ENCODE measurements at regions not wholly inside any gene's neighbourhood (a gene's known extent, or its start where the extent isn't known, plus 50 kb on each side); places are given as distances from the start of the nearest gene placed in this dataset.

DNA sequence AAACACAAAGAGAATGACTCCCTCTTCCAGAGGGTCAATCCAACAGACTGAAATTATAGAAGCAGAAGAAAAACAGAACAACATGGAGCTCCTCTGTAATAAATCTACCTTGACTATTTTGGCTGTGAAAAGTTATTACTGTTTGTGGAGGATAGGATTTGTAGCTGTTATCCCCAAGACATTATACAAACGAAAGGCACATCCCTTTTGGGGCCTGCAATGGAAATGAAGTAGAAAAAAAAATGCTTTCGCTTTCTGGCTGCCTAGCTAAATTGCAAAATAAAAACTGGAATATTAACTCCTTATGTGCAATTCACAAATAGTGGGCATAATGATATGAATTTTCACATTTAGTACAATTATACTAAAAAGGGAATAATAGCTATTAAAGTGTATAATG lies 123.8 kb upstream of the CCDC179 start:
- TF ChIP-seq, protein P1, sequence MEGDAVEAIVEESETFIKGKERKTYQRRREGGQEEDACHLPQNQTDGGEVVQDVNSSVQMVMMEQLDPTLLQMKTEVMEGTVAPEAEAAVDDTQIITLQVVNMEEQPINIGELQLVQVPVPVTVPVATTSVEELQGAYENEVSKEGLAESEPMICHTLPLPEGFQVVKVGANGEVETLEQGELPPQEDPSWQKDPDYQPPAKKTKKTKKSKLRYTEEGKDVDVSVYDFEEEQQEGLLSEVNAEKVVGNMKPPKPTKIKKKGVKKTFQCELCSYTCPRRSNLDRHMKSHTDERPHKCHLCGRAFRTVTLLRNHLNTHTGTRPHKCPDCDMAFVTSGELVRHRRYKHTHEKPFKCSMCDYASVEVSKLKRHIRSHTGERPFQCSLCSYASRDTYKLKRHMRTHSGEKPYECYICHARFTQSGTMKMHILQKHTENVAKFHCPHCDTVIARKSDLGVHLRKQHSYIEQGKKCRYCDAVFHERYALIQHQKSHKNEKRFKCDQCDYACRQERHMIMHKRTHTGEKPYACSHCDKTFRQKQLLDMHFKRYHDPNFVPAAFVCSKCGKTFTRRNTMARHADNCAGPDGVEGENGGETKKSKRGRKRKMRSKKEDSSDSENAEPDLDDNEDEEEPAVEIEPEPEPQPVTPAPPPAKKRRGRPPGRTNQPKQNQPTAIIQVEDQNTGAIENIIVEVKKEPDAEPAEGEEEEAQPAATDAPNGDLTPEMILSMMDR (IDR thresholded peaks at IDR 0.05; ENCODE audit: insufficient read depth, low read depth, low read length) = no peak
- DNase-seq (ENCODE audit: low read depth) = no peak

DNA sequence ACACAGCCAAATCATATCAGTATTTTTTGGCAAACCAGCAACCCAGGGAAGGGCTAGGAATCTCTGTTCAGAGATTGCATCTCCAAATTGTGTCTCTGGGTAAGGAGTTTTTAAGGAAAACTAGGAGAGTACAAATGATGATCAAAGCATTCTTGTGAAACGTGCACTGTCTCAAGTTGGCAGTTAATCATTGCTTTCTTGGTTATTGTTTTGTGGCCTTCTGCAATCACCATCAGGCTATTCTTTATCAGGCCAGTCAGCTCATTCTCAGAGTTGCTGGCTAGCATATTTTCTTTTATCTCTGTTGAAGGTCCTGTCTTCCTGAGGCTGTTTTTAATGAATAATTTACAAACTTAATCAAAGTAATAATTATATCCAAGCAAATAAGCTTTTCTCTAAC lies 129.1 kb upstream of the CCDC179 start:
- no peak overlapping the region for H3K4me3 ChIP-seq (ENCODE audit: low read depth, low read length)
- TF ChIP-seq, protein P1 (IDR thresholded peaks at IDR 0.05; ENCODE audit: insufficient read depth, low read depth, low read length) = no peak
- DNase-seq (ENCODE audit: low read depth) = no peak

More for the DNA sequence above, 123.8 kb upstream of the CCDC179 start:
- H3K4me3 ChIP-seq (ENCODE audit: low read depth, low read length) = no peak overlapping the region

DNA sequence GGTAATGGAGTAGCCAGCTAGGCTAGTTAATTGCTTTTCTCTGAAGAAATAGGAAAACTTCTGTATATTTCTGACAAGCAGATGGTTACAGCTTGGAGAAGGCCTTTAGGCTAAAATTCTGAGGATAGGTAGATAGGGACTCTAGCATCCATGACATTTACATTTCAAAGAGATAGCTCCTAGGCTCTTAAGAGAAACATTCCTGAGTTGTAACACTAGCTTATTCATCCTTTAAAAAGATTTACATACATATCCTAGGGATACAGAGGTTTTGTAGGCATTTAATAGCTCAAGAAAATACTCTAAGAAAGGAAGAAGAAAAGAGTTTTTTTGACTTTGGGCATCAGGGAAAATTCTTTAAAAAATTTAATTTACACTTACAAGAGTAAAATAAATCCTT lies 130.9 kb upstream of the CCDC179 start:
- no peak for DNase-seq (ENCODE audit: low read depth)
- TF ChIP-seq, protein P1 (IDR thresholded peaks at IDR 0.05; ENCODE audit: insufficient read depth, low read depth, low read length) = no peak

DNA sequence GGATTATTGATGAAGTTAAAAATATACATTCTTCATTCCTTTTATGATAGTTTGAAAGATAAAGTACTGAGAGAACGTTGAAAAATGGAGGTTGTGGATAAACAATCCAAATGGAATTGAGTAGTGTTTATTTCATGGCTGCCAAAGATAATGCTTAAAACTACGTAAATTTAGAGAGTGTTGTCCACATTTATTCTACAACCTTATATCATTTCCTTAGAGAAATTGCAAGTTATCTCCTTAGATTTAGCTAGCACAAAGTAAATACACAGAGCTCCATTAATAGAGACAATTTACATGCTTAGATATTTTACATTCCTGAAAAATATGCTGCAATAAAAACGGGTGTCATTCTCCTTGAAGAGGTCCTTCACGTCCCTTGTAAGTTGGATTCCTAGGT lies 146.5 kb upstream of the CCDC179 start:
- TF ChIP-seq, protein P1 (IDR thresholded peaks at IDR 0.05; ENCODE audit: insufficient read depth, low read depth, low read length) = no peak
- no peak for DNase-seq (ENCODE audit: low read depth)
- H3K4me3 ChIP-seq (ENCODE audit: low read depth, low read length) = no peak overlapping the region

More for the DNA sequence above, 130.9 kb upstream of the CCDC179 start:
- no peak overlapping the region for H3K4me3 ChIP-seq (ENCODE audit: low read depth, low read length)

DNA sequence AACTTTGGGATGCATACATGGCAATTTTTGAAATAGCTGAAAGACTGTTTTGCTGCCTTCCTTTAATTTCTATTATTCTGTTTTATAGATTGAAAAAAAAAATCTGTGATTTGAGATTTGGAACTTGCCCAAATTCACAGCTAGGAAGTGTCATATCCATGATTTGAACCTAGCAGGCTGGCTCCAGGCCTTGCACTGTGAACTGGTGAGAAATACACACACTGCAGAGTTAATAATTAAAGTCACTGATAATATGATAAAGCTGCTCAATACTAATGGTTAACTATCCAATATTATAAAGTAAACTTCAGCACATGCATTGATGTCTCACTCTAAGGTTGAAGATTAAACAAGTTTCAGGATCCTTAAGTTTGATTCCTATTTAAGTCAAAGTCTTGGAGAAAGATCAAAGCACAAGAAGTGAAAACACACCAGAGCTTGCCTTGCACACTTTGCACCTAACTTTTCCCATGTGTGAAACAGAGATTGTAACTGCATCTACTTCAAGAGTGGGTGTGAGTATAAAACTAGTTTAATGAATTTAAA lies 150.6 kb upstream of the CCDC179 start:
- no peak for DNase-seq (ENCODE audit: low read depth)
- H3K4me3 ChIP-seq (ENCODE audit: low read depth, low read length) = no peak overlapping the region
- TF ChIP-seq, protein P1 (IDR thresholded peaks at IDR 0.05; ENCODE audit: insufficient read depth, low read depth, low read length) = no peak

DNA sequence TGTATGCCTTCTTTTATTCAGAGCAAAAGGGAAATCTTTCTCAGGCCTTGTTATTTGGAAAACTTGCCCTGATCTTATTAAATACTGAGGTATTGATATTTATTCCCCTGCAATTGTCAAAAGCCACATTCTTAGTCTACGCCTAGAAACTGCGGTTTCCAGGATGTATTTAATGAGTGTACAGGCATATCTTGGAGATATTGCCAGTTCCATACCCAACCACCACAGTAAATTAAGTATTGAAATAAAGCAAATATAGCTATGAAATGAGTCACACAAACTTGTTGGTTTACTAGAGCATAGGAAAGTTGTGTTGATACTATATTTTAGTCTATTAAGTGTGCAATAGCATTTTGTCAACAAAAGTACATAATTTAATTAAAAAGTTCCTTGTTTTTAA lies 152.7 kb upstream of the CCDC179 start:
- no peak overlapping the region for H3K4me3 ChIP-seq (ENCODE audit: low read depth, low read length)
- TF ChIP-seq, protein P1 (IDR thresholded peaks at IDR 0.05; ENCODE audit: insufficient read depth, low read depth, low read length) = no peak
- no peak for DNase-seq (ENCODE audit: low read depth)

DNA sequence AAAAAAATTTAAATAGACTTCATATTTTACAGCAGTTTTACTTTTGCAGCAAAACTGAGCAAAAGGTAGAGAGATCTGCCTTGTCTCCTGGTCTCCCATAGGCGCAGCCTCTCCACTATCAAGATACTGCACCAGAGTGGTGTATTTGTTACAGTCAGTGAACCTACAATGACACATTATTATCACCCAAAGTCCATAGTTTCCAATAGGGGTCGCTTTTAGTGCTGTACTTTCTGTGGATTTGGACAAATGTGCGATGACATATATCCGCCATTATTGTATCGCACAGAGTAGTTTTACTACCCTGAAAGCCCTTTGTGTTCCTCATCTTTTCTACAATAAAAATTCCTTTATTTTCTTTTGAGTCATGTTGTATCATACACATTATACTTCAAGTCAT lies 153.2 kb upstream of the CCDC179 start:
- TF ChIP-seq, protein P1 (IDR thresholded peaks at IDR 0.05; ENCODE audit: insufficient read depth, low read depth, low read length) = no peak
- no peak for DNase-seq (ENCODE audit: low read depth)
- no peak overlapping the region for H3K4me3 ChIP-seq (ENCODE audit: low read depth, low read length)
